Karpas-422 (cell line): ENCODE measurements at regions not wholly inside any gene's neighbourhood (a gene's known extent, or its start where the extent isn't known, plus 50 kb on each side); places are given as distances from the start of the nearest gene placed in this dataset.
"Not testable (repeated sequence)": the region's sequence is repeated elsewhere in the genome, so short reads cannot be mapped to it uniquely, and the experiment has no call there.

Experiments used
- DNase-seq: peaks from one replicate; pipeline ENCODE4 v3.0.0-alpha.2; 2015
- H2AFZ ChIP-seq: fragments of 200-600 bp; sonication (generic); 2 replicates; pipeline ENCODE4 v1.6.1; 2014; ENCODE audit warnings: antibody characterized with exemption, low read length, mixed read lengths
- H3K27ac ChIP-seq: fragments of 200-600 bp; sonication (generic); 2 replicates; pipeline ENCODE4 v1.5.1; 2014; ENCODE audit warnings: mild to moderate bottlenecking, low read length, moderate library complexity
- H3K27me3 ChIP-seq: fragments of 200-600 bp; sonication (generic); 2 replicates; pipeline ENCODE4 v1.6.1; 2014; ENCODE audit warnings: low read length, mixed read lengths
- H3K36me3 ChIP-seq: fragments of 200-600 bp; sonication (generic); 2 replicates; pipeline ENCODE4 v1.6.1; 2014; ENCODE audit warnings: low read length, mixed read lengths; ENCODE audit not compliant: insufficient read depth
- H3K4me1 ChIP-seq: fragments of 200-600 bp; sonication (generic); 2 replicates; pipeline ENCODE4 v1.6.1; 2014; ENCODE audit warnings: mild to moderate bottlenecking, low read length, mixed read lengths
- H3K4me2 ChIP-seq: fragments of 200-600 bp; sonication (generic); 2 replicates; pipeline ENCODE4 v1.6.1; 2014; ENCODE audit warnings: low read length, low read depth, mild to moderate bottlenecking; ENCODE audit not compliant: poor library complexity, severe bottlenecking
- H3K4me3 ChIP-seq: fragments of 200-600 bp; sonication (generic); 2 replicates; pipeline ENCODE4 v1.5.1; 2014; ENCODE audit warnings: mild to moderate bottlenecking, antibody characterized with exemption, low read length, mixed read lengths
- H3K79me2 ChIP-seq: fragments of 200-600 bp; sonication (generic); 2 replicates; pipeline ENCODE4 v1.6.1; 2014; ENCODE audit warnings: mild to moderate bottlenecking, low read length, mixed read lengths
- H3K9ac ChIP-seq: fragments of 200-600 bp; sonication (generic); 2 replicates; pipeline ENCODE4 v1.6.0; 2014; ENCODE audit warnings: low read length
- H3K9me2 ChIP-seq: fragments of 200-600 bp; sonication (generic), shearing (Covaris generic); replicated peaks from 2 replicates; pipeline ENCODE4 v1.6.0; 2014; ENCODE audit warnings: mild to moderate bottlenecking, low read length, moderate library complexity; ENCODE audit not compliant: insufficient read depth
- H3K9me3 ChIP-seq: fragments of 300-700, 200-600 bp; sonication (generic); 2 replicates; pipeline ENCODE4 v1.6.1; 2014; ENCODE audit warnings: low read length, mixed read lengths
- H4K20me1 ChIP-seq: fragments of 200-600 bp; sonication (generic); 2 replicates; pipeline ENCODE4 v1.6.1; 2014; ENCODE audit warnings: mild to moderate bottlenecking, antibody characterized with exemption, low read length, low read depth; ENCODE audit not compliant: insufficient read depth

DNA sequence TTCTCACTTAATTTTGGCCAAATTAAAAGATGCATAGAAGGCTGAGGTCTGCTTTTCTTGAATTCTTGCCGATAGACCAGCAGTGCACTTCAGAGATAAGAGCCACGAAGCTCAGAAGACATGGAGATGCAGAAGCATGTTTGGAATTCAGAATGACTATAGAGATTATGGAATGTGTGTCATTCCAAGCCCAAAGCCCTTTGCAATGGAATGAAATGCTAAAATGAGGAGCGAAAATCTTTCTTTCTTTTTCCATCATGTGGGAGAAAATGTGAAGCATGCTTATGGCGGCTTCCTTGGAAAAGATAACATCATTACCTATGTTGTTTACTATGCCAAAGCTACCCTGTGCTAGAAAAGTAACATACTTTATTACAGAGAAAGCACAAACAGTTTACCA, 257.0 kb upstream of the RNF32 start:
- no peaks in the 10 kb centered on the region for H4K20me1 ChIP-seq
- no peaks in the 10 kb centered on the region for H3K9me3 ChIP-seq
- no peaks in the 10 kb centered on the region for H3K27me3 ChIP-seq
- no peaks in the 10 kb centered on the region for H3K36me3 ChIP-seq
- no peak overlapping the region for H3K4me2 ChIP-seq
- no peak overlapping the region for H3K9ac ChIP-seq
- H3K4me1 ChIP-seq = no peaks in the 10 kb centered on the region
- no peak overlapping the region for H3K27ac ChIP-seq
- no peaks in the 10 kb centered on the region for H3K9me2 ChIP-seq
- no peak overlapping the region for H3K4me3 ChIP-seq
- no peak overlapping the region for H2AFZ ChIP-seq
- no peak for DNase-seq
- no peaks in the 10 kb centered on the region for H3K79me2 ChIP-seq

- Histone ChIP-seq H3K27ac (no peak overlapping the region), H3K79me2 (no peaks in the 10 kb centered on the region), H3K9me2 (no peaks in the 10 kb centered on the region), H3K27me3 (no peaks in the 10 kb centered on the region), H3K9me3 (no peaks in the 10 kb centered on the region), H4K20me1 (no peaks in the 10 kb centered on the region), H3K36me3 (no peaks in the 10 kb centered on the region), H3K4me3 (no peak overlapping the region), H3K4me1 (peaks cover 14% of the 10 kb centered on the region), H2AFZ (no peak overlapping the region), H3K4me2 (no peak overlapping the region), H3K9ac (no peak overlapping the region)
- no peak for DNase-seq
These were observed 260.3 kb upstream of the RNF32 start for GRCh38 chr7:156380261-156380660.

- no peak overlapping the region for H3K9ac ChIP-seq
- H4K20me1 ChIP-seq = no peaks in the 10 kb centered on the region
- no peaks in the 10 kb centered on the region for H3K9me3 ChIP-seq
- no peak overlapping the region for H2AFZ ChIP-seq
- no peak for DNase-seq
- no peak overlapping the region for H3K4me3 ChIP-seq
- no peak overlapping the region for H3K27ac ChIP-seq
- peaks cover 15% of the 10 kb centered on the region for H3K4me1 ChIP-seq
- no peaks in the 10 kb centered on the region for H3K9me2 ChIP-seq
- no peaks in the 10 kb centered on the region for H3K36me3 ChIP-seq
- no peaks in the 10 kb centered on the region for H3K27me3 ChIP-seq
- no peak overlapping the region for H3K4me2 ChIP-seq
- no peaks in the 10 kb centered on the region for H3K79me2 ChIP-seq
These were observed 261.1 kb upstream of the RNF32 start for GRCh38 chr7:156379324-156380070.

- Histone ChIP-seq H3K4me2 (no peak overlapping the region), H3K9me3 (no peaks in the 10 kb centered on the region), H4K20me1 (no peaks in the 10 kb centered on the region), H3K27ac (no peak overlapping the region), H3K9ac (no peak overlapping the region), H3K36me3 (no peaks in the 10 kb centered on the region), H3K9me2 (no peaks in the 10 kb centered on the region), H3K4me1 (peaks cover 19% of the 10 kb centered on the region), H3K79me2 (no peaks in the 10 kb centered on the region), H3K27me3 (no peaks in the 10 kb centered on the region), H3K4me3 (no peak overlapping the region), H2AFZ (no peak overlapping the region)
- DNase-seq = no peak
These were observed 261.8 kb upstream of the RNF32 start for GRCh38 chr7:156378806-156379205.

GRCh38 chr7:156376317-156376716, 264.3 kb upstream of the RNF32 start:
- no peaks in the 10 kb centered on the region for H3K27me3 ChIP-seq
- H3K27ac ChIP-seq = no peak overlapping the region
- no peak overlapping the region for H3K9ac ChIP-seq
- H3K4me3 ChIP-seq = no peak overlapping the region
- DNase-seq = peak; percentile 76
- no peaks in the 10 kb centered on the region for H3K9me2 ChIP-seq
- peaks cover 19% of the 10 kb centered on the region for H3K4me1 ChIP-seq
- no peaks in the 10 kb centered on the region for H3K9me3 ChIP-seq
- no peak overlapping the region for H2AFZ ChIP-seq
- peak overlapping the region; percentile 25 for H3K4me2 ChIP-seq
- no peaks in the 10 kb centered on the region for H3K36me3 ChIP-seq
- no peaks in the 10 kb centered on the region for H3K79me2 ChIP-seq
- no peaks in the 10 kb centered on the region for H4K20me1 ChIP-seq

DNA sequence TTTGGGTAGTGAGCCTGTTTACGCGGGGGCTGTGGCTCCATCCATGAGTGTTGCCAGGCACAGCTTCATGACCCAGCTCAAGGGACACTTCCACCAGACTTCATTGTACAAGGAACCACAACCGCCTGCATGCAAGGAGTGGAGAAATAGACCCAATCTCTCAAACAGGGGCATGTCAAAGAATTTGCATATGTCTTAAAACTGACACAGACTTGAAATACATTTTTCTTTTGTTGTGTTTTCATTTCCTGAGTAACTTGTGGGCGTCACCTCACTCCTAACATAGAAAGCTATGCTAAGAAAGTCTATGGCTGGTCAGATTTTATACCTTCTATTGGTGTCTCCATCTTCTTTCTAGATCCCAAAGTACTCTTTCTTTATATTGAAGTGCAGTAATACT, 266.2 kb upstream of the RNF32 start:
- Histone ChIP-seq H3K9ac (no peak overlapping the region), H4K20me1 (no peaks in the 10 kb centered on the region), H3K27me3 (no peaks in the 10 kb centered on the region), H2AFZ (no peak overlapping the region), H3K36me3 (no peaks in the 10 kb centered on the region), H3K79me2 (no peaks in the 10 kb centered on the region), H3K9me2 (no peaks in the 10 kb centered on the region), H3K27ac (no peak overlapping the region), H3K4me2 (no peak overlapping the region), H3K4me3 (no peak overlapping the region), H3K9me3 (no peaks in the 10 kb centered on the region), H3K4me1 (peaks cover 19% of the 10 kb centered on the region)
- no peak for DNase-seq

- H3K4me1 ChIP-seq, H3K27me3 ChIP-seq, H3K27ac ChIP-seq, DNase-seq, H3K4me3 ChIP-seq, H3K9me3 ChIP-seq, H4K20me1 ChIP-seq, H3K9ac ChIP-seq, H3K4me2 ChIP-seq, H2AFZ ChIP-seq, H3K36me3 ChIP-seq, H3K9me2 ChIP-seq, H3K79me2 ChIP-seq: not testable (repeated sequence)
These were observed 270.6 kb upstream of the RNF32 start for GRCh38 chr7:156369929-156370328.

- Histone ChIP-seq H2AFZ (no peak overlapping the region), H3K4me2 (no peak overlapping the region), H3K4me1 (no peaks in the 10 kb centered on the region), H3K27me3 (no peaks in the 10 kb centered on the region), H4K20me1 (no peaks in the 10 kb centered on the region), H3K79me2 (no peaks in the 10 kb centered on the region), H3K27ac (no peak overlapping the region), H3K9me2 (no peaks in the 10 kb centered on the region), H3K9ac (no peak overlapping the region), H3K36me3 (no peaks in the 10 kb centered on the region), H3K4me3 (no peak overlapping the region), H3K9me3 (no peaks in the 10 kb centered on the region)
- DNase-seq = no peak
These were observed 272.3 kb upstream of the RNF32 start for GRCh38 chr7:156368053-156368843.
